ENCODE measurements at regions not wholly inside any gene's neighbourhood (a gene's known extent, or its start where the extent isn't known, plus 50 kb on each side); places are given as distances from the start of the nearest gene placed in this dataset.

- DNase-seq (ENCODE audit: low read depth, low spot score): no peak
Observed at GRCh38 chr2:12585784-12586183, 131.0 kb upstream of the TRIB2 start.

- DNase-seq (ENCODE audit: low read depth, low spot score): no peak
Observed at GRCh38 chr2:12587228-12587627, 129.5 kb upstream of the TRIB2 start.

- no peak for DNase-seq (ENCODE audit: low read depth, low spot score)
Observed at GRCh38 chr2:12587729-12588522, 128.8 kb upstream of the TRIB2 start.

GRCh38 chr2:12588986-12589385 lies 127.8 kb upstream of the TRIB2 start:
- no peak for DNase-seq (ENCODE audit: low read depth, low spot score)

GRCh38 chr2:12589802-12590320 lies 126.9 kb upstream of the TRIB2 start:
- DNase-seq (ENCODE audit: low read depth, low spot score): no peak

- no peak for DNase-seq (ENCODE audit: low read depth, low spot score)
Observed at GRCh38 chr2:12592296-12592695, 124.4 kb upstream of the TRIB2 start.

GRCh38 chr2:12594590-12594989 lies 122.1 kb upstream of the TRIB2 start:
- DNase-seq (ENCODE audit: low read depth, low spot score): no peak

- no peak for DNase-seq (ENCODE audit: low read depth, low spot score)
Observed at GRCh38 chr2:12596771-12597170, 120.0 kb upstream of the TRIB2 start.

GRCh38 chr2:12597610-12598009 lies 119.1 kb upstream of the TRIB2 start:
- DNase-seq (ENCODE audit: low read depth, low spot score): no peak

GRCh38 chr2:12602661-12603060 lies 114.1 kb upstream of the TRIB2 start:
- DNase-seq (ENCODE audit: low read depth, low spot score): no peak

GRCh38 chr2:12603781-12604295 lies 112.9 kb upstream of the TRIB2 start:
- DNase-seq (ENCODE audit: low read depth, low spot score): no peak

GRCh38 chr2:12604341-12604740 lies 112.4 kb upstream of the TRIB2 start:
- no peak for DNase-seq (ENCODE audit: low read depth, low spot score)

- no peak for DNase-seq (ENCODE audit: low read depth, low spot score)
Observed at GRCh38 chr2:12605366-12605765, 111.4 kb upstream of the TRIB2 start.

GRCh38 chr2:12605936-12606335 lies 110.8 kb upstream of the TRIB2 start:
- no peak for DNase-seq (ENCODE audit: low read depth, low spot score)

- no peak for DNase-seq (ENCODE audit: low read depth, low spot score)
Observed at GRCh38 chr2:12606472-12607000, 110.2 kb upstream of the TRIB2 start.

- no peak for DNase-seq (ENCODE audit: low read depth, low spot score)
Observed at GRCh38 chr2:12607971-12608370, 108.8 kb upstream of the TRIB2 start.

- no peak for DNase-seq (ENCODE audit: low read depth, low spot score)
Observed at GRCh38 chr2:12610314-12610713, 106.4 kb upstream of the TRIB2 start.

GRCh38 chr2:12612168-12612567 lies 104.6 kb upstream of the TRIB2 start:
- no peak for DNase-seq (ENCODE audit: low read depth, low spot score)

- no peak for DNase-seq (ENCODE audit: low read depth, low spot score)
Observed at GRCh38 chr2:12612671-12613070, 104.1 kb upstream of the TRIB2 start.

GRCh38 chr2:12613137-12613835 lies 103.5 kb upstream of the TRIB2 start:
- DNase-seq (ENCODE audit: low read depth, low spot score): no peak

GRCh38 chr2:12615509-12615908 lies 101.2 kb upstream of the TRIB2 start:
- no peak for DNase-seq (ENCODE audit: low read depth, low spot score)

- no peak for DNase-seq (ENCODE audit: low read depth, low spot score)
Observed at GRCh38 chr2:12616456-12617156, 100.1 kb upstream of the TRIB2 start.
